Osteoblast (primary cell): ENCODE measurements at regions not wholly inside any gene's neighbourhood (a gene's known extent, or its start where the extent isn't known, plus 50 kb on each side); places are given as distances from the start of the nearest gene placed in this dataset.

Experiments
- DNase-seq: peaks from one replicate; pipeline ENCODE4 v3.0.0; 2011; ENCODE audit warnings: low spot score, mixed read lengths; ENCODE audit not compliant: insufficient read length; ENCODE audit errors: missing footprints
- H2AFZ ChIP-seq: 2 replicates; pipeline ENCODE4 v1.6.0; 2011; ENCODE audit warnings: mild to moderate bottlenecking, low read length
- H3K27ac ChIP-seq: 2 replicates; pipeline ENCODE4 v1.5.1; 2011; ENCODE audit warnings: mild to moderate bottlenecking, low read depth, low read length, moderate library complexity
- H3K27me3 ChIP-seq: 2 replicates; pipeline ENCODE4 v1.6.0; 2012; ENCODE audit warnings: mild to moderate bottlenecking, control low read depth, inconsistent platforms, low read length, moderate library complexity; ENCODE audit not compliant: insufficient read depth
- H3K36me3 ChIP-seq: 2 replicates; pipeline ENCODE4 v1.5.1; 2011; ENCODE audit warnings: mild to moderate bottlenecking, low read length, control low read depth, moderate library complexity; ENCODE audit not compliant: insufficient read depth
- H3K4me1 ChIP-seq: 2 replicates; pipeline ENCODE4 v1.5.1; 2011; ENCODE audit warnings: mild to moderate bottlenecking, low read length, control low read depth, moderate library complexity; ENCODE audit not compliant: insufficient read depth
- H3K4me2 ChIP-seq: 2 replicates; pipeline ENCODE4 v1.6.0; 2011; ENCODE audit warnings: mild to moderate bottlenecking, low read length; ENCODE audit not compliant: insufficient read depth
- H3K4me3 ChIP-seq: fragments of 200-600 bp; sonication (generic); 3 replicates; pipeline ENCODE4 v1.5.1; 2012; ENCODE audit warnings: mild to moderate bottlenecking, low read length, inconsistent platforms; ENCODE audit not compliant: insufficient read depth
- H3K79me2 ChIP-seq: 2 replicates; pipeline ENCODE4 v1.6.0; 2012; ENCODE audit warnings: mild to moderate bottlenecking, low read length, control low read depth, inconsistent platforms; ENCODE audit not compliant: insufficient read depth
- H3K9me3 ChIP-seq: 2 replicates; pipeline ENCODE4 v1.5.1; 2011; ENCODE audit warnings: low read depth, low read length, control low read depth
- H4K20me1 ChIP-seq: 2 replicates; pipeline ENCODE4 v1.6.0; 2012; ENCODE audit warnings: mild to moderate bottlenecking, low read length, control low read depth; ENCODE audit not compliant: insufficient read depth
- TF ChIP-seq, protein P1 (sequence below): IDR thresholded peaks from 2 replicates; pipeline ENCODE4 v1.5.1; 2011; ENCODE audit warnings: mild to moderate bottlenecking, low read depth, low read length, moderate library complexity; ENCODE audit errors: extremely low read depth

DNA sequence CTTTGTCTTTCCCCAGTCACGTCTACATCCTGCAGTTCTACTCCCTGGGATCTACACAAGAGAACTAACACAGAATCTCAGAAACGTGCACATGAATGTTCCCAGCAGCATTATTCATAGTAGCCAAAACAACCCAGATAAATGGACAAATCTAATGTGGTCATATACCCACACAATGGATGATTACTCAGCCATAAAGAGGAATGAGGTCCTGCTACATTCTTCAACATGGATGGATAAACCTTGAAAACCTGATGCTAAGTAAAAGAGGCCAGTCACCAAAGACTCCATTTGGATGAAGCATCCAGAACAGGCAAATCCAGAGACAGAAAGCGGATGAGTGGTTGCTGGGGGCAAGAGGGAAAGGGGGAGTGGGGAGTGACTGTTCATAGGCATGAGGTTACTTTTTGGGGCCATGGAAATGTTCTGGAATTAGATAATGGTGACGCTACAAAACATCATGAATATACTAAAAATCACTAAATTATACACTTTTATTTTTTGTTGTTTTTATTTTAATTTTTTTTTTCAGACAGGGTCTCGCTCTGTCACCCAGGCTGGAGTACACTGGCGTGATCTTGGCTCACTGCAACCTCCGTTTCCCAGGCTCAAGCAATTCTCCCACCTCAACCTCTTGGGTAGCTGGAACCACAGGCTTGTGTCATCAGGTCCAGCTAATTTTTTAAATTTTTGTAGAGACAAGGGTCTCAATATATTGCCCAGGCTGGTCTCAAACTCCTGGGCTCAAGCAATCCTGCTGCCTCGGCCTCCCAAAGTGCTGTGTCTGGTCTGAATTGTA, 50.8 kb upstream of the DSN1 start:
- H3K9me3 ChIP-seq = no peaks in the 10 kb centered on the region
- TF ChIP-seq, protein P1, sequence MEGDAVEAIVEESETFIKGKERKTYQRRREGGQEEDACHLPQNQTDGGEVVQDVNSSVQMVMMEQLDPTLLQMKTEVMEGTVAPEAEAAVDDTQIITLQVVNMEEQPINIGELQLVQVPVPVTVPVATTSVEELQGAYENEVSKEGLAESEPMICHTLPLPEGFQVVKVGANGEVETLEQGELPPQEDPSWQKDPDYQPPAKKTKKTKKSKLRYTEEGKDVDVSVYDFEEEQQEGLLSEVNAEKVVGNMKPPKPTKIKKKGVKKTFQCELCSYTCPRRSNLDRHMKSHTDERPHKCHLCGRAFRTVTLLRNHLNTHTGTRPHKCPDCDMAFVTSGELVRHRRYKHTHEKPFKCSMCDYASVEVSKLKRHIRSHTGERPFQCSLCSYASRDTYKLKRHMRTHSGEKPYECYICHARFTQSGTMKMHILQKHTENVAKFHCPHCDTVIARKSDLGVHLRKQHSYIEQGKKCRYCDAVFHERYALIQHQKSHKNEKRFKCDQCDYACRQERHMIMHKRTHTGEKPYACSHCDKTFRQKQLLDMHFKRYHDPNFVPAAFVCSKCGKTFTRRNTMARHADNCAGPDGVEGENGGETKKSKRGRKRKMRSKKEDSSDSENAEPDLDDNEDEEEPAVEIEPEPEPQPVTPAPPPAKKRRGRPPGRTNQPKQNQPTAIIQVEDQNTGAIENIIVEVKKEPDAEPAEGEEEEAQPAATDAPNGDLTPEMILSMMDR = no peak
- DNase-seq = peak; percentile 78
- peaks cover 3% of the 10 kb centered on the region for H4K20me1 ChIP-seq
- H3K27ac ChIP-seq = peak overlapping the region; percentile 48
- H2AFZ ChIP-seq = no peak overlapping the region
- H3K36me3 ChIP-seq = peaks cover 59% of the 10 kb centered on the region
- H3K4me3 ChIP-seq = no peak overlapping the region
- no peak overlapping the region for H3K4me2 ChIP-seq
- H3K79me2 ChIP-seq = peaks cover 38% of the 10 kb centered on the region
- H3K4me1 ChIP-seq = peaks cover under 1% of the 10 kb centered on the region
- no peaks in the 10 kb centered on the region for H3K27me3 ChIP-seq

DNA sequence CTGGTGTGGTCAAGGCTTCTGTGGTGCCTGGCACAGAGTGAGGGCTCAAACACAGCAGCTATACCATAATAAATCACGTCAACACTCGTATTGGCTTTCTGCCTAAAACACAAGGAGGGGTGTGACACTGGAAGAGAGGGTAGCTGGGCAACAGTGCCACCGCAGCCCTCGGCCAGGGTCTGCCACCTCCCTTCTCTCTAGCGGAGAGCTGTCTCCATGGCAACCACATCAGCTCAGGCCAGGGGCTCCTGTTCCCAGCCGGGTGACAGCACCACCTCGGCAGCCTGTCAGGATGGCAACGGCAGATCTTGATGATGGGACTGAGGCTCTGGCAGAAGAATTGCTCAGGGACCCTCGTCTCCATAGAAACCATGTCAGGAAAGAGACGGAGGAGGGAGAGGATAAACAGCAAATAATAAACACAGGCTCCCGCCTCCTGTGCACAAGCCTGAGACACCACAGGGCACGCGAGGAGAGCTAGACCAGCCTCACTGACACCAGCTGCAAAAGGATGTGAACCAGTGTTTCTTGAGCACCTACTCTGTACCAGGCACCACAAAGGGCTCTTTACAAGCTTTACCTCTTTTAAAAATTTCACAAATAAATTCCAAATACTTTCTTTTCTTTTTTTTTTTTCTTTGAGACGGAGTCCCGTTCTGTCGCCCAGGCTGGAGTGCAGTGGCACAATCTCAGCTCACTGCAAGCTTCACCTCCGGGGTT, 50.4 kb upstream of the TLDC2 start:
- Histone ChIP-seq H3K4me3 (no peak overlapping the region), H3K27me3 (no peaks in the 10 kb centered on the region), H3K9me3 (no peaks in the 10 kb centered on the region), H3K36me3 (peaks cover 49% of the 10 kb centered on the region), H3K4me1 (peaks cover 4% of the 10 kb centered on the region), H3K79me2 (peaks cover 41% of the 10 kb centered on the region), H2AFZ (no peak overlapping the region), H4K20me1 (peaks cover 3% of the 10 kb centered on the region), H3K27ac (no peak overlapping the region), H3K4me2 (no peak overlapping the region)
- TF ChIP-seq, protein P1 = no peak
- DNase-seq = peak; percentile 57
